ENCODE measurements at regions not wholly inside any gene's neighbourhood (a gene's known extent, or its start where the extent isn't known, plus 50 kb on each side); places are given as distances from the start of the nearest gene placed in this dataset.

DNA sequence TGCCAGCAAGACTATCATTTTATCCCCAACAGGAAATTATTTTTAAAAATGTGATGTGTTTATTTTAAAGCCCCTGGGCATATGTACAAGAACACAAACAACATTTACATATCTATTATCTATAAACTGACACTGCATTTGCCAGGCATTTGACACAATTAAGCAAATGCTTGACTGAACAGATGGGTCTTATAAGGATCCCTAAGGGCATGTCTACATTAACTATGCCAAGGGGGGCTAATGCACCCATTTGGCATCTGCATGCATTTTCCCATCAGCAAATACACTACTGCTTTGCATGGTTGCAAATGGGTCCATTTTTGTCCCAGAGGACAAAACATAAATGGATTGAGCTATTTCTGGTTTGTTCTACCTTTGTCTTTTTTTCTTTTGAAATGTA lies 884.8 kb upstream of the B3GALT2 start:
- no peak overlapping the region for H3K4me2 ChIP-seq (ENCODE audit: insufficient read depth, low read length)
- CTCF ChIA-PET (ENCODE audit: low intra/inter-chr PET ratio), result no interaction called here
- H3K27ac ChIP-seq (ENCODE audit: extremely low read depth, low read depth, low read length), result no peak overlapping the region
- BruUV-seq (replicated peaks), result no TSS peak
- no peak overlapping the region for H2AFZ ChIP-seq (ENCODE audit: low read depth, low read length)
- H3K36me3 ChIP-seq (ENCODE audit: control insufficient read depth, insufficient read depth, low read length), result no peaks in the 10 kb centered on the region
- H3K9me3 ChIP-seq (replicated peaks; ENCODE audit: control insufficient read depth, insufficient read depth, low read depth, low read length), result no peaks in the 10 kb centered on the region; the same call in 1 of the 2 replicates
- DNase-seq (ENCODE audit: extremely low read depth in 1 of 4, low spot score in 3 of 4) (no peak), FAIRE-seq (no peak), ATAC-seq (no peak)
- no peak for TF ChIP-seq LCOR (CRISPR knock-in tag; IDR thresholded peaks at IDR 0.05)
- no peak for TF ChIP-seq ZNF79 (CRISPR knock-in tag; IDR thresholded peaks at IDR 0.05; ENCODE audit: low read depth)
- no peak for TF ChIP-seq ZNF184 (CRISPR knock-in tag; IDR thresholded peaks at IDR 0.05)
- TF ChIP-seq, protein P1, sequence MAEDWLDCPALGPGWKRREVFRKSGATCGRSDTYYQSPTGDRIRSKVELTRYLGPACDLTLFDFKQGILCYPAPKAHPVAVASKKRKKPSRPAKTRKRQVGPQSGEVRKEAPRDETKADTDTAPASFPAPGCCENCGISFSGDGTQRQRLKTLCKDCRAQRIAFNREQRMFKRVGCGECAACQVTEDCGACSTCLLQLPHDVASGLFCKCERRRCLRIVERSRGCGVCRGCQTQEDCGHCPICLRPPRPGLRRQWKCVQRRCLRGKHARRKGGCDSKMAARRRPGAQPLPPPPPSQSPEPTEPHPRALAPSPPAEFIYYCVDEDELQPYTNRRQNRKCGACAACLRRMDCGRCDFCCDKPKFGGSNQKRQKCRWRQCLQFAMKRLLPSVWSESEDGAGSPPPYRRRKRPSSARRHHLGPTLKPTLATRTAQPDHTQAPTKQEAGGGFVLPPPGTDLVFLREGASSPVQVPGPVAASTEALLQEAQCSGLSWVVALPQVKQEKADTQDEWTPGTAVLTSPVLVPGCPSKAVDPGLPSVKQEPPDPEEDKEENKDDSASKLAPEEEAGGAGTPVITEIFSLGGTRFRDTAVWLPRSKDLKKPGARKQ (CRISPR knock-in tag; IDR thresholded peaks at IDR 0.05), result no peak
- TF ChIP-seq CREBBP (IDR thresholded peaks at IDR 0.05; ENCODE audit: low read depth, low read length), result no peak
- no peak for TF ChIP-seq ZFPM2 (CRISPR knock-in tag; IDR thresholded peaks at IDR 0.05)
- no peak for TF ChIP-seq TCF3 (CRISPR knock-in tag; IDR thresholded peaks at IDR 0.05)
- no peak for TF ChIP-seq NR2C2 (CRISPR knock-in tag; IDR thresholded peaks at IDR 0.05)
- TF ChIP-seq NR2C2 (tag; IDR thresholded peaks at IDR 0.05), result no peak
- no peaks in the 10 kb centered on the region for H4K20me1 ChIP-seq (replicated peaks; ENCODE audit: control insufficient read depth, insufficient read depth, low read length)
- no peak overlapping the region for H3K4me3 ChIP-seq
- H3K79me2 ChIP-seq (ENCODE audit: control insufficient read depth, insufficient read depth, low read length), result no peaks in the 10 kb centered on the region
- H3K9ac ChIP-seq (ENCODE audit: insufficient read depth in 1 of 2, low read depth in 2 of 2, low read length in 2 of 2), result no peak overlapping the region
- no peaks in the 10 kb centered on the region for H3K4me1 ChIP-seq (replicated peaks in 1 of 2; ENCODE audit: control insufficient read depth in 2 of 2, insufficient read depth in 2 of 2, low read length in 2 of 2)
- no peaks in the 10 kb centered on the region for H3K9me1 ChIP-seq (ENCODE audit: control insufficient read depth, insufficient read depth, low read length)
- POLR2A ChIA-PET, result interaction anchor here (0.7 kb wide), 1 partner anchor 240 kb away, joined by 4 read pairs; no protein-coding TSS in a partner anchor
- no peaks in the 10 kb centered on the region for H3K27me3 ChIP-seq (ENCODE audit: control insufficient read depth in 2 of 2, insufficient read depth in 2 of 2, low read length in 2 of 2)
- in situ Hi-C loops (cut with MboI) (no loop called here), intact Hi-C loops (cut with micrococcal nuclease) (no loop called here)

All from K562 (cell line).